ENCODE measurements at regions not wholly inside any gene's neighbourhood (a gene's known extent, or its start where the extent isn't known, plus 50 kb on each side); places are given as distances from the start of the nearest gene placed in this dataset.

DNA sequence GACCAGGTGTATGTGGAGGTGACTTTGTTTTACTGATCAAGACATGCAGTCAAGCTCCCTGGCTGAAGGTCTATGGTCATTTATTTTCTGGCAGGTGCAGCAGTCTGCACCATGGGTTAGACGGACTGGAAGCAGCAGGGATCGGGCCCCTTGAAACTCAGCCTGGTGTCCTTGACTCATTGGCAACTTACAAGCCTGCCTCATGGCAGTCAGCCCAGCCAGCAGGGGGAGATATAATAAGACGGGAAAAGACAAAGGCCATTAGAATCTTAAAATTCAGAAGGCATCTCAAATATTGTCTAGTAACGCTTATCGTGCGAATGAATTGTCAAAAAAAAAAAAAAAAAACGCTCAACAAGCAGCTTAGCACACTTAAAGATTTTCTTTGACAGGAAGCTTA lies 308.2 kb downstream of the EN1 start:
- TF ChIP-seq, protein P1, sequence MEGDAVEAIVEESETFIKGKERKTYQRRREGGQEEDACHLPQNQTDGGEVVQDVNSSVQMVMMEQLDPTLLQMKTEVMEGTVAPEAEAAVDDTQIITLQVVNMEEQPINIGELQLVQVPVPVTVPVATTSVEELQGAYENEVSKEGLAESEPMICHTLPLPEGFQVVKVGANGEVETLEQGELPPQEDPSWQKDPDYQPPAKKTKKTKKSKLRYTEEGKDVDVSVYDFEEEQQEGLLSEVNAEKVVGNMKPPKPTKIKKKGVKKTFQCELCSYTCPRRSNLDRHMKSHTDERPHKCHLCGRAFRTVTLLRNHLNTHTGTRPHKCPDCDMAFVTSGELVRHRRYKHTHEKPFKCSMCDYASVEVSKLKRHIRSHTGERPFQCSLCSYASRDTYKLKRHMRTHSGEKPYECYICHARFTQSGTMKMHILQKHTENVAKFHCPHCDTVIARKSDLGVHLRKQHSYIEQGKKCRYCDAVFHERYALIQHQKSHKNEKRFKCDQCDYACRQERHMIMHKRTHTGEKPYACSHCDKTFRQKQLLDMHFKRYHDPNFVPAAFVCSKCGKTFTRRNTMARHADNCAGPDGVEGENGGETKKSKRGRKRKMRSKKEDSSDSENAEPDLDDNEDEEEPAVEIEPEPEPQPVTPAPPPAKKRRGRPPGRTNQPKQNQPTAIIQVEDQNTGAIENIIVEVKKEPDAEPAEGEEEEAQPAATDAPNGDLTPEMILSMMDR (IDR thresholded peaks at IDR 0.05; ENCODE audit: poor library complexity, severe bottlenecking): no peak
- TF ChIP-seq MXI1 (conservative IDR thresholded peaks at IDR 0.05; ENCODE audit: poor library complexity, severe bottlenecking) (no peak), EZH2 (IDR thresholded peaks at IDR 0.05; ENCODE audit: borderline replicate concordance, insufficient read depth, low read length, poor library complexity, severe bottlenecking) (no peak), EP300 (conservative IDR thresholded peaks at IDR 0.05; ENCODE audit: poor library complexity, severe bottlenecking) (no peak), TAF1 (IDR thresholded peaks at IDR 0.05; ENCODE audit: low read depth) (no peak), SMC3 (conservative IDR thresholded peaks at IDR 0.05; ENCODE audit: poor library complexity) (no peak), POLR2AphosphoS5 (IDR thresholded peaks at IDR 0.05) (no peak)
